ENCODE measurements at regions not wholly inside any gene's neighbourhood (a gene's known extent, or its start where the extent isn't known, plus 50 kb on each side); places are given as distances from the start of the nearest gene placed in this dataset.

- H3K27ac ChIP-seq, result no peak overlapping the region
- intact Hi-C loops (cut with DNase I; ENCODE audit: low total_unique reads), result no loop called here
Measured at GRCh38 chr4:24372881-24373280, 211.5 kb downstream of the DHX15 start.

GRCh38 chr4:24372341-24372740 lies 212.0 kb downstream of the DHX15 start:
- Histone ChIP-seq H3K27me3 (no peaks in the 10 kb centered on the region), H3K4me3 (no peak overlapping the region), H3K4me1 (no peaks in the 10 kb centered on the region), H3K27ac (no peak overlapping the region), H3K36me3 (no peaks in the 10 kb centered on the region), H3K9me3 (no peaks in the 10 kb centered on the region)
- TF ChIP-seq POLR2AphosphoS5 (IDR thresholded peaks at IDR 0.05) (no peak), POLR2A (IDR thresholded peaks at IDR 0.05) (no peak)
- TF ChIP-seq, protein P1, sequence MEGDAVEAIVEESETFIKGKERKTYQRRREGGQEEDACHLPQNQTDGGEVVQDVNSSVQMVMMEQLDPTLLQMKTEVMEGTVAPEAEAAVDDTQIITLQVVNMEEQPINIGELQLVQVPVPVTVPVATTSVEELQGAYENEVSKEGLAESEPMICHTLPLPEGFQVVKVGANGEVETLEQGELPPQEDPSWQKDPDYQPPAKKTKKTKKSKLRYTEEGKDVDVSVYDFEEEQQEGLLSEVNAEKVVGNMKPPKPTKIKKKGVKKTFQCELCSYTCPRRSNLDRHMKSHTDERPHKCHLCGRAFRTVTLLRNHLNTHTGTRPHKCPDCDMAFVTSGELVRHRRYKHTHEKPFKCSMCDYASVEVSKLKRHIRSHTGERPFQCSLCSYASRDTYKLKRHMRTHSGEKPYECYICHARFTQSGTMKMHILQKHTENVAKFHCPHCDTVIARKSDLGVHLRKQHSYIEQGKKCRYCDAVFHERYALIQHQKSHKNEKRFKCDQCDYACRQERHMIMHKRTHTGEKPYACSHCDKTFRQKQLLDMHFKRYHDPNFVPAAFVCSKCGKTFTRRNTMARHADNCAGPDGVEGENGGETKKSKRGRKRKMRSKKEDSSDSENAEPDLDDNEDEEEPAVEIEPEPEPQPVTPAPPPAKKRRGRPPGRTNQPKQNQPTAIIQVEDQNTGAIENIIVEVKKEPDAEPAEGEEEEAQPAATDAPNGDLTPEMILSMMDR (IDR thresholded peaks at IDR 0.05), result no peak
- no peak for DNase-seq (ENCODE audit: low spot score in 2 of 2)
- intact Hi-C loops (cut with DNase I; ENCODE audit: low total_unique reads), result no loop called here

More at GRCh38 chr4:24372881-24373280, 211.5 kb downstream of the DHX15 start:
- DNase-seq (ENCODE audit: low spot score in 2 of 2), result no peak
- no peaks in the 10 kb centered on the region for H3K4me1 ChIP-seq
- no peaks in the 10 kb centered on the region for H3K9me3 ChIP-seq
- H3K36me3 ChIP-seq, result no peaks in the 10 kb centered on the region
- no peaks in the 10 kb centered on the region for H3K27me3 ChIP-seq
- H3K4me3 ChIP-seq, result no peak overlapping the region
- TF ChIP-seq, protein P1 (IDR thresholded peaks at IDR 0.05), result no peak
- TF ChIP-seq POLR2AphosphoS5 (IDR thresholded peaks at IDR 0.05) (no peak), POLR2A (IDR thresholded peaks at IDR 0.05) (no peak)

GRCh38 chr4:24370421-24370820 lies 213.9 kb downstream of the DHX15 start:
- Histone ChIP-seq H3K36me3 (no peaks in the 10 kb centered on the region), H3K27ac (no peak overlapping the region), H3K4me3 (no peak overlapping the region), H3K4me1 (no peaks in the 10 kb centered on the region), H3K9me3 (no peaks in the 10 kb centered on the region), H3K27me3 (no peaks in the 10 kb centered on the region)
- intact Hi-C loops (cut with DNase I; ENCODE audit: low total_unique reads), result no loop called here
- no peak for DNase-seq (ENCODE audit: low spot score in 2 of 2)
- TF ChIP-seq POLR2A (IDR thresholded peaks at IDR 0.05), result no peak
- no peak for TF ChIP-seq POLR2AphosphoS5 (IDR thresholded peaks at IDR 0.05)
- TF ChIP-seq, protein P1 (IDR thresholded peaks at IDR 0.05), result no peak

DNA sequence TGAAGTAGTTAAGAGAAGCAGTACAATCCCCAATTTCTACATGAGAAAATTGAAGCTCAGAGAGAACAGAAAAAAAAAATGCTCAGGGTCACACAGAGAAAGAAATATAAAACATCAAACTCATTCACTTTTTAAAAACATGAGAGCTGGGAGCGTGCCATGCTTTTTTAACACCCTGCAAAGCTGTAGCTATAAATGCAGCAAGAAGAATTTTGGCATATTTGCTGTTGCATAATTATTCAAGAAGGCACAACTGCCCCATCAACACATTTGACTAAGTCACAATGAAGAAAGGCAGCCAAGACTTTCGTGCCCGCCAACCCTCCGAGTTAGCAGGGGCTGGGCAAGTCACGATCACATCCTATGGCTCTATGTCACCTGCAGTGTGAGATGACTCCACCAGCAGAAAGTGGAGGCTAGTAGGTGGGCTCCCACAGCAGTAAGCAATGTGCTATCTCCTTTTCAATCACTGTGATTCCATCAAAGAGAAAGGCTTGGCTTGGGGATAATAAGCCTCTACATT lies 214.8 kb downstream of the DHX15 start:
- intact Hi-C loops (cut with DNase I; ENCODE audit: low total_unique reads), result no loop called here
- TF ChIP-seq, protein P1 (IDR thresholded peaks at IDR 0.05), result no peak
- TF ChIP-seq POLR2A (IDR thresholded peaks at IDR 0.05) (no peak), POLR2AphosphoS5 (IDR thresholded peaks at IDR 0.05) (no peak)
- Histone ChIP-seq H3K4me3 (no peak overlapping the region), H3K27ac (no peak overlapping the region), H3K4me1 (no peaks in the 10 kb centered on the region), H3K27me3 (no peaks in the 10 kb centered on the region), H3K36me3 (no peaks in the 10 kb centered on the region), H3K9me3 (no peaks in the 10 kb centered on the region)
- DNase-seq (ENCODE audit: low spot score in 2 of 2), result no peak

GRCh38 chr4:24368801-24369200 lies 215.6 kb downstream of the DHX15 start:
- H3K27me3 ChIP-seq, result no peaks in the 10 kb centered on the region
- TF ChIP-seq POLR2AphosphoS5 (IDR thresholded peaks at IDR 0.05) (no peak), POLR2A (IDR thresholded peaks at IDR 0.05) (no peak)
- TF ChIP-seq, protein P1 (IDR thresholded peaks at IDR 0.05), result no peak
- H3K9me3 ChIP-seq, result no peaks in the 10 kb centered on the region
- no peak for DNase-seq (ENCODE audit: low spot score in 2 of 2)
- H3K27ac ChIP-seq, result no peak overlapping the region
- H3K4me1 ChIP-seq, result no peaks in the 10 kb centered on the region
- no peak overlapping the region for H3K4me3 ChIP-seq
- intact Hi-C loops (cut with DNase I; ENCODE audit: low total_unique reads), result no loop called here
- H3K36me3 ChIP-seq, result no peaks in the 10 kb centered on the region
